MCF 10A (cell line): ENCODE measurements at regions not wholly inside any gene's neighbourhood (a gene's known extent, or its start where the extent isn't known, plus 50 kb on each side); places are given as distances from the start of the nearest gene placed in this dataset.

Experiments used
- BruUV-seq: library from RNA; stranded (reverse); fragments of 400-500 nt; replicated peaks from 2 replicates; lab custom pipeline; 2021; lab: Mats Ljungman, UMichigan
- CTCF ChIA-PET: fragments of 300-600 bp; sonication (Branson Sonifier 250); formaldehyde crosslinking; extraction: SDS; loops from one replicate; lab custom pipeline; 2021; ENCODE audit warnings: antibody characterized with exemption, inconsistent platforms; lab: Yijun Ruan, JAX
- POLR2A ChIA-PET: fragments of 300-600, 350-650 bp; sonication (Branson Sonifier 250); formaldehyde crosslinking; extraction: SDS; loops from one replicate; lab custom pipeline; 2020; ENCODE audit warnings: antibody characterized with exemption, inconsistent platforms; lab: Yijun Ruan, JAX
- DNase-seq: peaks from one replicate; pipeline ENCODE4 v3.0.0-alpha.2; 2018; ENCODE audit not compliant: unreplicated experiment
- H3K27ac Mint-ChIP-seq: one replicate; pipeline ENCODE4 v1.8.0; 2022; ENCODE audit warnings: mild to moderate bottlenecking, low read depth, mixed read lengths; ENCODE audit not compliant: unreplicated experiment
- H3K27me3 Mint-ChIP-seq: one replicate; pipeline ENCODE4 v1.8.0; 2022; ENCODE audit warnings: mixed read lengths; ENCODE audit not compliant: insufficient read depth, unreplicated experiment
- H3K36me3 Mint-ChIP-seq: one replicate; pipeline ENCODE4 v1.8.0; 2022; ENCODE audit warnings: mild to moderate bottlenecking, moderate library complexity, mixed read lengths; ENCODE audit not compliant: insufficient read depth, unreplicated experiment
- H3K4me1 Mint-ChIP-seq: one replicate; pipeline ENCODE4 v1.8.0; 2022; ENCODE audit warnings: mixed read lengths; ENCODE audit not compliant: insufficient read depth, unreplicated experiment
- H3K4me3 Mint-ChIP-seq: one replicate; pipeline ENCODE4 v1.8.0; 2022; ENCODE audit warnings: mild to moderate bottlenecking, moderate library complexity, mixed read lengths; ENCODE audit not compliant: unreplicated experiment
- H3K9me3 Mint-ChIP-seq: one replicate; pipeline ENCODE4 v1.8.0; 2022; ENCODE audit warnings: mixed read lengths; ENCODE audit not compliant: unreplicated experiment
- intact Hi-C: fragments of 100-400 bp; cut with micrococcal nuclease; formaldehyde crosslinking; loops from 2 replicates; pipeline ENCODE4 v1.14.1; 2022
- TF ChIP-seq, protein P1 (sequence below): fragments of 200-600 bp; IDR thresholded peaks from one replicate; pipeline ENCODE4 v1.8.0; 2022; ENCODE audit warnings: antibody characterized with exemption, mild to moderate bottlenecking; ENCODE audit not compliant: unreplicated experiment

DNA sequence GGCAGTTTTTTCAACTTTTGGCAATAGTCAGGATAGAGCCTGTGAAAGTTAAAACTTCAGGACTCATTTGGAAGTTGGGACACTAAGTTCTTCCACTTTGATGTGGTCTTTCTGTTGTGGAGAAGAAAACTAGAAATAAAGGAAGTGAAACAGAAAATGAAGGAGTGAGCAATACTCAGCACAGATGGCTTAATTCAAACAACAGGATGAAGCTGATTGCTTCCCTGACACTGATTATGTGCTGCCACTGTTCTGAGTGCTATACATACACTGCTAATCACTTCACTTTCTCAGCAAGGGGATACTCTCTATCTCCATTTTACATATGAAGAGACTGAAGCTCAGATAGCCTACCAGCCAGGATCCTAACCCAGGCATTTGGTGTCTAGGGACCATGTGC lies 235.1 kb upstream of the CPEB2 start:
- intact Hi-C loops, result no loop called here
- DNase-seq, result no peak
- Mint-ChIP-seq H3K4me1 (peaks cover 11% of the 10 kb centered on the region), H3K27me3 (no peaks in the 10 kb centered on the region), H3K9me3 (no peaks in the 10 kb centered on the region), H3K36me3 (no peaks in the 10 kb centered on the region), H3K27ac (no peak overlapping the region), H3K4me3 (no peak overlapping the region)
- POLR2A ChIA-PET, result no interaction called here
- CTCF ChIA-PET, result interaction anchor here (0.6 to 2.4 kb wide), 2 partner anchors 17 to 399 kb away, joined by 3 to 7 read pairs; no protein-coding TSS in a partner anchor
- no TSS peak for BruUV-seq
- TF ChIP-seq, protein P1, sequence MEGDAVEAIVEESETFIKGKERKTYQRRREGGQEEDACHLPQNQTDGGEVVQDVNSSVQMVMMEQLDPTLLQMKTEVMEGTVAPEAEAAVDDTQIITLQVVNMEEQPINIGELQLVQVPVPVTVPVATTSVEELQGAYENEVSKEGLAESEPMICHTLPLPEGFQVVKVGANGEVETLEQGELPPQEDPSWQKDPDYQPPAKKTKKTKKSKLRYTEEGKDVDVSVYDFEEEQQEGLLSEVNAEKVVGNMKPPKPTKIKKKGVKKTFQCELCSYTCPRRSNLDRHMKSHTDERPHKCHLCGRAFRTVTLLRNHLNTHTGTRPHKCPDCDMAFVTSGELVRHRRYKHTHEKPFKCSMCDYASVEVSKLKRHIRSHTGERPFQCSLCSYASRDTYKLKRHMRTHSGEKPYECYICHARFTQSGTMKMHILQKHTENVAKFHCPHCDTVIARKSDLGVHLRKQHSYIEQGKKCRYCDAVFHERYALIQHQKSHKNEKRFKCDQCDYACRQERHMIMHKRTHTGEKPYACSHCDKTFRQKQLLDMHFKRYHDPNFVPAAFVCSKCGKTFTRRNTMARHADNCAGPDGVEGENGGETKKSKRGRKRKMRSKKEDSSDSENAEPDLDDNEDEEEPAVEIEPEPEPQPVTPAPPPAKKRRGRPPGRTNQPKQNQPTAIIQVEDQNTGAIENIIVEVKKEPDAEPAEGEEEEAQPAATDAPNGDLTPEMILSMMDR, result no peak

DNA sequence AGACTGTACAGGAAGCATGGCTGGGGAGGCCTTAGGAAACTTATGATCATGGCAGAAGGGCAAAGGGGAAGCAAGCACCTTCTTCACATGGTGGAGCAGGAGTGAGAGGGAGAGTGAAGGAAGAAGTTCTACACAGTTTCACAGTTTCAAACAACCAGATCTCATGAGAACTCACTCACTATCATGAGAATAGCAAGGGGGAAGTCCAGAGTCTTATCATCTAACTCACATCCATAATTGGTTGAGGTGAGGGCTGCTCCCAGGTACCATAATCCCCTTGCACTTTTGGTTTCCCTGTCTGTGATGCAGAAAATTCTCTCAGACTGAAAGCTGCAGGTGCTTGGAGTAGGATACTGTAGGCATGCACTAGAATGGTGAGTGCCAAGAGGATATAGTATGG lies 233.8 kb upstream of the CPEB2 start:
- peaks cover 13% of the 10 kb centered on the region for H3K4me1 Mint-ChIP-seq
- no peaks in the 10 kb centered on the region for H3K9me3 Mint-ChIP-seq
- intact Hi-C loops, result no loop called here
- TF ChIP-seq, protein P1, result no peak
- ChIA-PET POLR2A (interaction anchor here (0.7 to 1.0 kb wide), 3 partner anchors 88 to 239 kb away, joined by 3 read pairs; no protein-coding TSS in a partner anchor), CTCF (interaction anchor here (0.6 to 2.4 kb wide), 4 partner anchors 18 to 1000 kb away, joined by 4 to 7 read pairs (median 4); no protein-coding TSS in a partner anchor)
- DNase-seq, result no peak
- BruUV-seq, result no TSS peak
- no peaks in the 10 kb centered on the region for H3K27me3 Mint-ChIP-seq
- no peak overlapping the region for H3K4me3 Mint-ChIP-seq
- H3K27ac Mint-ChIP-seq, result no peak overlapping the region
- H3K36me3 Mint-ChIP-seq, result no peaks in the 10 kb centered on the region

DNA sequence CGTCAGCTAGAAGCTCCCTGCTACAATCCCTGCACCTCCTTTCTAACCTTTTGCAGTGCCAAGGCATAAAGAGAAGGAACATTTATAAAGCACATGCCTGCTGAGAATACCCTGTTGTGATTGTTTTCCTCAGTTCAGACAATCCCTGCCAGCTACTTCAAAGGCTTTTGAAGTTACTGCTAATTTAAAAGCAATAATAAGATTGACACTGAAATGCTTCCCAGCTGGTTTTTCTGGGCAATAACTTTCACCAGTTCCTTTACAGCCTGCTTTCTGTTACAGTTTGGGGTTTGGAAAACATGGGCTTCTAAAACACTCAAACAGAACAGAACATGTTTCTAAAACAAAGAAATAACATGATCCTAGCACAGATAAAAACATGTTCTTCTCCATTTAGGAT lies 232.3 kb upstream of the CPEB2 start:
- H3K36me3 Mint-ChIP-seq, result no peaks in the 10 kb centered on the region
- BruUV-seq, result no TSS peak

DNA sequence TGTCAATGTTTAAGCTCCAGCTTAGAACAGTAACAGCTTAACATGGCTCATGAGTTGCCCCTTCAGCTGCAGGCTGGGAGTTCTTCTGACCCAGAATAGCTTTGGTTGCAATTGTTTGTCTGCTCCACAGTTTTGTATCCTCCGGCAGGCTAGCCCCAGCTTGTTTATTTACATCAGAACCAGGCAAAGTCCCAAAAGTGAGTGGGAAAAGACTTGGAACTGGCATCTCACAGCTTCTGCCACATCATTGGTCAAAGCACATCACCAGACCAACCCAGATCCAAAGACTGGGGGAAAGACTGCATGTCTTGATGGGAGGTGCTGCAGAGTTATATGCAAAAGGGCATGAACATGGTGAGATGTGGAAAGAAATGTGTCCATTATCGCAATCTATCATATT lies 231.2 kb upstream of the CPEB2 start:
- Mint-ChIP-seq H3K9me3 (no peaks in the 10 kb centered on the region), H3K27ac (peak overlapping the region; percentile 81), H3K27me3 (no peaks in the 10 kb centered on the region), H3K36me3 (no peaks in the 10 kb centered on the region), H3K4me1 (peaks cover 13% of the 10 kb centered on the region), H3K4me3 (no peak overlapping the region)
- ChIA-PET CTCF (interaction anchor here (1.4 to 1.6 kb wide), 2 partner anchors 21 to 1117 kb away, joined by 5 to 11 read pairs; no protein-coding TSS in a partner anchor), POLR2A (interaction anchor here (0.6 to 2.4 kb wide), 15 partner anchors 12 to 1143 kb away, joined by 3 to 22 read pairs (median 6); partner anchors contain the start of genes BOD1L1 and CPEB2)
- TF ChIP-seq, protein P1, result no peak
- intact Hi-C loops, result no loop called here
- no TSS peak for BruUV-seq
- peak; percentile 89 for DNase-seq

More for the DNA sequence above, 232.3 kb upstream of the CPEB2 start:
- Mint-ChIP-seq H3K27me3 (no peaks in the 10 kb centered on the region), H3K4me1 (peaks cover 13% of the 10 kb centered on the region), H3K4me3 (no peak overlapping the region), H3K9me3 (no peaks in the 10 kb centered on the region), H3K27ac (no peak overlapping the region)
- DNase-seq, result no peak
- ChIA-PET CTCF (interaction anchor here (0.6 to 0.9 kb wide), 4 partner anchors 322 to 1116 kb away, joined by 3 to 6 read pairs (median 4); no protein-coding TSS in a partner anchor), POLR2A (interaction anchor here (1.1 to 2.4 kb wide), 6 partner anchors 16 to 235 kb away, joined by 5 to 22 read pairs (median 9); no protein-coding TSS in a partner anchor)
- intact Hi-C loops, result no loop called here
- TF ChIP-seq, protein P1, result no peak
